ENCODE measurements at regions not wholly inside any gene's neighbourhood (a gene's known extent, or its start where the extent isn't known, plus 50 kb on each side); places are given as distances from the start of the nearest gene placed in this dataset.
A peak's percentile ranks its signal among the peaks of the same experiment; 100 is the strongest.
"Not testable (repeated sequence)": the region's sequence is repeated elsewhere in the genome, so short reads cannot be mapped to it uniquely, and the experiment has no call there.

DNA sequence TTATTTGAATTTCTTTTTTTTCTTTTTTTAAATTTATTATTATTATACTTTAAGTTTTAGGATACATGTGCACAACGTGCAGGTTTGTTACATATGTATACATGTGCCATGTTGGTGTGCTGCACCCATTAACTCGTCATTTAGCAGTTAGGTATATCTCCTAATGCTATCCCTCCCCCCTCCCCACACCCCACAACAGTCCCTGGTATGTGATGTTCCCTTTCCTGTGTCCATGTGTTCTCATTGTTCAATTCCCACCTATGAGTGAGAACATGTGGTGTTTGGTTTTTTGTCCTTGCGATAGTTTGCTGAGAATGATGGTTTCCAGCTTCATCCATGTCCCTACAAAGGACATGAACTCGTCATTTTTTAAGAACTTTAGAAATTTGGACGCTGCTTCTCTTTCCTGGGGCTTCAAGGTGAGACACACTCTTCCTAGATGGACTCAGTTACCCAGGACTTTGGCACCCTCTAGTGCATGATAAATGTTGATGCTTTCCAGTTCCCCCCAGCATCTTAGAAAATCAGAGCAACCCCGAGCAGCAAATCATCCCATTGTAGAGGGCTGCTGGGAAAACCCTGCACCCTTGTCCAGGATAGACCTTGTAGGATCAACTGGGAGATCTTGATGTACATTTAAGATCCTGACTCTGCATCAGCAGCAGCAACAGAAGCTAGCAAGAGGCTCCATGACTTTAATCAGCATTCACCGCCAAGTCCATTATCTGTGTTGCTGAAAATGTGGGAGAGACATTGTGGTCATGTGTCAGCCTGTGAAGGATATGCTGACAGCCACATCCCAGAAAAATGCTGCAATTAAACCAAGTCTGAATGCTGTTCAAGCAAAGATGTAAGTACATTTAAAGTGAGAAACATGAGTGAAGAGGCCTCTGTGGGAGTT, 266.9 kb upstream of the FAM78B start:
- H3K27ac ChIP-seq; H3F3A ChIP-seq (ENCODE audit: insufficient read depth, low read depth); H4K20me1 ChIP-seq (ENCODE audit: insufficient read depth); H3K4me1 ChIP-seq (replicated peaks; ENCODE audit: insufficient read depth); H3K4me2 ChIP-seq; H3K9me3 ChIP-seq (ENCODE audit: insufficient read depth, low read depth); H3K36me3 ChIP-seq (ENCODE audit: low read depth); DNase-seq; H3K79me2 ChIP-seq (ENCODE audit: low read depth); POLR2A ChIA-PET (ENCODE audit: unreplicated experiment); H3K9me2 ChIP-seq (ENCODE audit: insufficient read depth); H3K4me3 ChIP-seq; BruUV-seq (replicated peaks); intact Hi-C loops (cut with micrococcal nuclease; ENCODE audit: unreplicated experiment); H3K27me3 ChIP-seq (ENCODE audit: insufficient read depth, low read depth); H2AFZ ChIP-seq; CTCF ChIA-PET: not testable (repeated sequence)
- TF ChIP-seq, protein P1, sequence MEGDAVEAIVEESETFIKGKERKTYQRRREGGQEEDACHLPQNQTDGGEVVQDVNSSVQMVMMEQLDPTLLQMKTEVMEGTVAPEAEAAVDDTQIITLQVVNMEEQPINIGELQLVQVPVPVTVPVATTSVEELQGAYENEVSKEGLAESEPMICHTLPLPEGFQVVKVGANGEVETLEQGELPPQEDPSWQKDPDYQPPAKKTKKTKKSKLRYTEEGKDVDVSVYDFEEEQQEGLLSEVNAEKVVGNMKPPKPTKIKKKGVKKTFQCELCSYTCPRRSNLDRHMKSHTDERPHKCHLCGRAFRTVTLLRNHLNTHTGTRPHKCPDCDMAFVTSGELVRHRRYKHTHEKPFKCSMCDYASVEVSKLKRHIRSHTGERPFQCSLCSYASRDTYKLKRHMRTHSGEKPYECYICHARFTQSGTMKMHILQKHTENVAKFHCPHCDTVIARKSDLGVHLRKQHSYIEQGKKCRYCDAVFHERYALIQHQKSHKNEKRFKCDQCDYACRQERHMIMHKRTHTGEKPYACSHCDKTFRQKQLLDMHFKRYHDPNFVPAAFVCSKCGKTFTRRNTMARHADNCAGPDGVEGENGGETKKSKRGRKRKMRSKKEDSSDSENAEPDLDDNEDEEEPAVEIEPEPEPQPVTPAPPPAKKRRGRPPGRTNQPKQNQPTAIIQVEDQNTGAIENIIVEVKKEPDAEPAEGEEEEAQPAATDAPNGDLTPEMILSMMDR (conservative IDR thresholded peaks at IDR 0.05): peak; percentile 42; the same call in 1 of the 2 replicates

DNA sequence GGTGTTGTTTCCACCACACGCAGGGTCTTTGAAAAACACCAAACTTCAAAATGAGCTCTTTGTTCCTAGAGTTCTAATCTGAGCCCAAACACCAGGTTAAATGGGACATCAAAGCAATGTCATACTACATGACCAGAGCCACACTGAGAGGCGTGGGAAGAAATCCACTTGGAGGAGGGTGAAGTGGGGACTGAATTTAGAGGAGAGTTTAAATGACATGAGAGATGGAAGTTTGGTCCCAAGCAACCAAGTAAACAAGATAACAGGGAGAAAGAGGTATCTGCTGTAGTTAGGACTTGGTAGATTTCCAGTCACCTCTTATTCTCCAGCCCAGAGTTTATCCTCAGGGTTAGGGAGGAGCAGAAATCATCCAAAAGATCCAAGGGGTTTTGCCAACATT, 290.9 kb upstream of the FAM78B start:
- CTCF ChIA-PET: no interaction called here
- no peaks in the 10 kb centered on the region for H3F3A ChIP-seq (ENCODE audit: insufficient read depth, low read depth)
- intact Hi-C loops (cut with micrococcal nuclease; ENCODE audit: unreplicated experiment): no loop called here

DNA sequence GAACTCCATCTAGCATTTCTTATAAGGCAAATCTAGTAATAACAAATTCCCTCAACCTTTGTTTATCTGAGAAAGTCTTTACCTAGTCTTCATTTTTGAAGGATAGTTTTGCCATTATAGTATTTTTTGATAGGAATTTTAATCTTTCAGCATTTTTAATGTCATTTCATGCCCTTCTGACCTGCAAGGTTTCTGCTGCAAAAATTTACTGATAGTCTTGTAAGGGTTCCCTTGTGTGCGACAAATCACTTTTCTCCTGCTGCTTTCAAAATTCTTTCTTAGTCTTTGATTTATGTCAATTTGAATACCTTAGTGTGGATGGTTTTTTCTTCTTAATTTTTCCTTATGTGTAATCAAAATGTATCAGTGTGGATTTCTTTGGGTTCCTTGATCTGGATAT, 297.5 kb upstream of the FAM78B start:
- intact Hi-C loops (cut with micrococcal nuclease; ENCODE audit: unreplicated experiment): no loop called here
- Histone ChIP-seq H4K20me1 (ENCODE audit: insufficient read depth) (no peaks in the 10 kb centered on the region), H3K27ac (no peak overlapping the region), H2AFZ (no peak overlapping the region), H3K4me1 (replicated peaks; ENCODE audit: insufficient read depth) (no peaks in the 10 kb centered on the region), H3K79me2 (ENCODE audit: low read depth) (no peaks in the 10 kb centered on the region), H3K9me2 (ENCODE audit: insufficient read depth) (no peaks in the 10 kb centered on the region), H3K9me3 (ENCODE audit: insufficient read depth, low read depth) (no peaks in the 10 kb centered on the region), H3K27me3 (ENCODE audit: insufficient read depth, low read depth) (no peaks in the 10 kb centered on the region), H3K4me2 (no peak overlapping the region), H3K4me3 (no peak overlapping the region), H3F3A (ENCODE audit: insufficient read depth, low read depth) (no peaks in the 10 kb centered on the region), H3K36me3 (ENCODE audit: low read depth) (no peaks in the 10 kb centered on the region)
- ChIA-PET POLR2A (ENCODE audit: unreplicated experiment) (no interaction called here), CTCF (no interaction called here)
- no peak for TF ChIP-seq EZH2 (IDR thresholded peaks at IDR 0.05; ENCODE audit: low read depth)
- TF ChIP-seq, protein P1 (conservative IDR thresholded peaks at IDR 0.05): no peak
- no TSS peak for BruUV-seq (replicated peaks)
- no peak for DNase-seq

More for the DNA sequence above, 290.9 kb upstream of the FAM78B start:
- no peaks in the 10 kb centered on the region for H3K9me2 ChIP-seq (ENCODE audit: insufficient read depth)
- no peaks in the 10 kb centered on the region for H3K4me1 ChIP-seq (replicated peaks; ENCODE audit: insufficient read depth)
- BruUV-seq (replicated peaks): no TSS peak
- H3K4me3 ChIP-seq: no peak overlapping the region
- no peaks in the 10 kb centered on the region for H3K36me3 ChIP-seq (ENCODE audit: low read depth)
- no peak for TF ChIP-seq EZH2 (IDR thresholded peaks at IDR 0.05; ENCODE audit: low read depth)
- TF ChIP-seq, protein P1 (conservative IDR thresholded peaks at IDR 0.05): no peak
- H3K27me3 ChIP-seq (ENCODE audit: insufficient read depth, low read depth): no peaks in the 10 kb centered on the region
- no peaks in the 10 kb centered on the region for H3K79me2 ChIP-seq (ENCODE audit: low read depth)
- POLR2A ChIA-PET (ENCODE audit: unreplicated experiment): no interaction called here
- no peaks in the 10 kb centered on the region for H3K9me3 ChIP-seq (ENCODE audit: insufficient read depth, low read depth)
- no peak for DNase-seq
- no peak overlapping the region for H3K4me2 ChIP-seq
- H2AFZ ChIP-seq: no peak overlapping the region
- H3K27ac ChIP-seq: no peak overlapping the region
- H4K20me1 ChIP-seq (ENCODE audit: insufficient read depth): no peaks in the 10 kb centered on the region
